Activated T-cell treated with anti-CD3 and anti-CD28 coated beads, Interleukin-2, amount 50 U/mL, for 72 hours (primary cell): ENCODE measurements at regions not wholly inside any gene's neighbourhood (a gene's known extent, or its start where the extent isn't known, plus 50 kb on each side); places are given as distances from the start of the nearest gene placed in this dataset.

Experiments
- ATAC-seq, 2 donors: fragments of 150-1000 bp; cut with Tn5 transposase; replicated peaks in 1 of 2; 2 replicates each; pipeline ENCODE4 v1.10.0; 2021; ENCODE audit warnings: moderate library complexity in 2 of 2, mild to moderate bottlenecking in 1 of 2
- DNase-seq, 2 donors: peaks; one replicate each; pipeline ENCODE4 v3.0.0; 2021 to 2022; ENCODE audit warnings: mixed read lengths in 1 of 2
- H3K27ac Mint-ChIP-seq: one replicate; pipeline ENCODE4 v1.8.0; 2022; ENCODE audit warnings: mild to moderate bottlenecking, moderate library complexity, mixed read lengths
- H3K27me3 Mint-ChIP-seq: one replicate; pipeline ENCODE4 v1.8.0; 2022; ENCODE audit warnings: low read depth, mixed read lengths
- H3K36me3 Mint-ChIP-seq, 2 donors: one replicate each; pipeline ENCODE4 v1.8.0; 2022; ENCODE audit warnings: mixed read lengths in 2 of 2, mild to moderate bottlenecking in 1 of 2; ENCODE audit not compliant: insufficient read depth in 2 of 2
- H3K4me1 Mint-ChIP-seq: one replicate; pipeline ENCODE4 v1.8.0; 2022; ENCODE audit warnings: low read depth, mixed read lengths
- H3K4me3 Mint-ChIP-seq, 2 donors: one replicate each; pipeline ENCODE4 v1.8.0; 2022; ENCODE audit warnings: mild to moderate bottlenecking in 2 of 2, mixed read lengths in 2 of 2, moderate library complexity in 2 of 2
- H3K9me3 Mint-ChIP-seq, 2 donors: one replicate each; pipeline ENCODE4 v1.8.0; 2022; ENCODE audit warnings: mixed read lengths in 2 of 2

- ATAC-seq: no peak
- Mint-ChIP-seq H3K27me3 (peaks cover 17% of the 10 kb centered on the region), H3K4me1 (no peaks in the 10 kb centered on the region), H3K4me3 (no peak overlapping the region), H3K9me3 (no peaks in the 10 kb centered on the region), H3K36me3 (peaks cover 0 to 1% of the 10 kb centered on the region in 2 donors), H3K27ac (no peak overlapping the region)
- no peak for DNase-seq
These were observed 63.6 kb downstream of the NUDT12 start for GRCh38 chr5:103498800-103499551.

GRCh38 chr5:103498211-103498610, 64.4 kb downstream of the NUDT12 start:
- peaks cover 0 to 1% of the 10 kb centered on the region in 2 donors for H3K36me3 Mint-ChIP-seq
- H3K9me3 Mint-ChIP-seq: no peaks in the 10 kb centered on the region
- H3K4me3 Mint-ChIP-seq: no peak overlapping the region
- peaks cover 15% of the 10 kb centered on the region for H3K27me3 Mint-ChIP-seq
- H3K27ac Mint-ChIP-seq: no peak overlapping the region
- no peak for ATAC-seq
- DNase-seq: no peak
- no peaks in the 10 kb centered on the region for H3K4me1 Mint-ChIP-seq

GRCh38 chr5:103497781-103498180, 64.8 kb downstream of the NUDT12 start:
- ATAC-seq (no peak), DNase-seq (no peak)
- Mint-ChIP-seq H3K36me3 (peaks cover 0 to 1% of the 10 kb centered on the region in 2 donors), H3K4me3 (no peak overlapping the region), H3K9me3 (no peaks in the 10 kb centered on the region), H3K4me1 (no peaks in the 10 kb centered on the region), H3K27me3 (peaks cover 11% of the 10 kb centered on the region), H3K27ac (no peak overlapping the region)

- Mint-ChIP-seq H3K27ac (no peak overlapping the region), H3K36me3 (peaks cover 0 to 1% of the 10 kb centered on the region in 2 donors), H3K27me3 (peaks cover 4% of the 10 kb centered on the region), H3K4me3 (no peak overlapping the region), H3K9me3 (no peaks in the 10 kb centered on the region), H3K4me1 (no peaks in the 10 kb centered on the region)
- DNase-seq (no peak), ATAC-seq (no peak)
These were observed 72.4 kb downstream of the NUDT12 start for GRCh38 chr5:103490030-103490739.

- no peaks in the 10 kb centered on the region for H3K4me1 Mint-ChIP-seq
- no peaks in the 10 kb centered on the region for H3K9me3 Mint-ChIP-seq
- no peaks in the 10 kb centered on the region for H3K36me3 Mint-ChIP-seq
- H3K27ac Mint-ChIP-seq: no peak overlapping the region
- ATAC-seq (no peak), DNase-seq (no peak)
- no peaks in the 10 kb centered on the region for H3K27me3 Mint-ChIP-seq
- no peak overlapping the region for H3K4me3 Mint-ChIP-seq
These were observed 73.3 kb downstream of the NUDT12 start for GRCh38 chr5:103489307-103489706.

- no peak overlapping the region for H3K4me3 Mint-ChIP-seq
- H3K4me1 Mint-ChIP-seq: no peaks in the 10 kb centered on the region
- H3K36me3 Mint-ChIP-seq: no peaks in the 10 kb centered on the region
- DNase-seq (no peak), ATAC-seq (no peak)
- H3K27me3 Mint-ChIP-seq: no peaks in the 10 kb centered on the region
- H3K9me3 Mint-ChIP-seq: no peaks in the 10 kb centered on the region
- no peak overlapping the region for H3K27ac Mint-ChIP-seq
These were observed 74.6 kb downstream of the NUDT12 start for GRCh38 chr5:103487822-103488493.

- Mint-ChIP-seq H3K4me3 (no peak overlapping the region), H3K27ac (no peak overlapping the region), H3K36me3 (no peaks in the 10 kb centered on the region), H3K9me3 (no peaks in the 10 kb centered on the region), H3K4me1 (no peaks in the 10 kb centered on the region), H3K27me3 (peaks cover under 1% of the 10 kb centered on the region)
- ATAC-seq (no peak), DNase-seq (no peak)
These were observed 75.4 kb downstream of the NUDT12 start for GRCh38 chr5:103487218-103487617.

GRCh38 chr5:103486739-103487138, 75.8 kb downstream of the NUDT12 start:
- ATAC-seq (no peak), DNase-seq (no peak)
- H3K9me3 Mint-ChIP-seq: no peaks in the 10 kb centered on the region
- no peaks in the 10 kb centered on the region for H3K4me1 Mint-ChIP-seq
- H3K27ac Mint-ChIP-seq: no peak overlapping the region
- H3K4me3 Mint-ChIP-seq: no peak overlapping the region
- H3K27me3 Mint-ChIP-seq: peaks cover 6% of the 10 kb centered on the region
- H3K36me3 Mint-ChIP-seq: no peaks in the 10 kb centered on the region

- H3K36me3 Mint-ChIP-seq: no peaks in the 10 kb centered on the region
- H3K4me1 Mint-ChIP-seq: no peaks in the 10 kb centered on the region
- no peaks in the 10 kb centered on the region for H3K9me3 Mint-ChIP-seq
- peaks cover 16% of the 10 kb centered on the region for H3K27me3 Mint-ChIP-seq
- H3K27ac Mint-ChIP-seq: no peak overlapping the region
- no peak for ATAC-seq
- no peak overlapping the region for H3K4me3 Mint-ChIP-seq
- no peak for DNase-seq
These were observed 82.3 kb downstream of the NUDT12 start for GRCh38 chr5:103480246-103480645.

GRCh38 chr5:103477678-103478077, 84.9 kb downstream of the NUDT12 start:
- peaks cover 16% of the 10 kb centered on the region for H3K27me3 Mint-ChIP-seq
- no peaks in the 10 kb centered on the region for H3K4me1 Mint-ChIP-seq
- H3K27ac Mint-ChIP-seq: no peak overlapping the region
- no peak overlapping the region for H3K4me3 Mint-ChIP-seq
- no peaks in the 10 kb centered on the region for H3K36me3 Mint-ChIP-seq
- no peaks in the 10 kb centered on the region for H3K9me3 Mint-ChIP-seq
- DNase-seq (no peak), ATAC-seq (no peak)

GRCh38 chr5:103476811-103477210, 85.8 kb downstream of the NUDT12 start:
- H3K9me3 Mint-ChIP-seq: no peaks in the 10 kb centered on the region
- H3K27ac Mint-ChIP-seq: no peak overlapping the region
- H3K4me1 Mint-ChIP-seq: no peaks in the 10 kb centered on the region
- H3K4me3 Mint-ChIP-seq: no peak overlapping the region
- no peak for ATAC-seq
- H3K36me3 Mint-ChIP-seq: no peaks in the 10 kb centered on the region
- no peak for DNase-seq
- peaks cover 11% of the 10 kb centered on the region for H3K27me3 Mint-ChIP-seq

GRCh38 chr5:103475629-103476240, 86.9 kb downstream of the NUDT12 start:
- Mint-ChIP-seq H3K36me3 (no peaks in the 10 kb centered on the region), H3K9me3 (no peaks in the 10 kb centered on the region), H3K4me3 (no peak overlapping the region), H3K27ac (no peak overlapping the region), H3K4me1 (no peaks in the 10 kb centered on the region), H3K27me3 (peaks cover 5% of the 10 kb centered on the region)
- ATAC-seq (no peak), DNase-seq (no peak)

- H3K4me3 Mint-ChIP-seq: no peak overlapping the region
- no peaks in the 10 kb centered on the region for H3K36me3 Mint-ChIP-seq
- peaks cover 5% of the 10 kb centered on the region for H3K27me3 Mint-ChIP-seq
- H3K4me1 Mint-ChIP-seq: no peaks in the 10 kb centered on the region
- ATAC-seq (no peak), DNase-seq (no peak)
- no peaks in the 10 kb centered on the region for H3K9me3 Mint-ChIP-seq
- H3K27ac Mint-ChIP-seq: no peak overlapping the region
These were observed 87.9 kb downstream of the NUDT12 start for GRCh38 chr5:103474677-103475076.
